ENCODE measurements at regions not wholly inside any gene's neighbourhood (a gene's known extent, or its start where the extent isn't known, plus 50 kb on each side); places are given as distances from the start of the nearest gene placed in this dataset.

DNA sequence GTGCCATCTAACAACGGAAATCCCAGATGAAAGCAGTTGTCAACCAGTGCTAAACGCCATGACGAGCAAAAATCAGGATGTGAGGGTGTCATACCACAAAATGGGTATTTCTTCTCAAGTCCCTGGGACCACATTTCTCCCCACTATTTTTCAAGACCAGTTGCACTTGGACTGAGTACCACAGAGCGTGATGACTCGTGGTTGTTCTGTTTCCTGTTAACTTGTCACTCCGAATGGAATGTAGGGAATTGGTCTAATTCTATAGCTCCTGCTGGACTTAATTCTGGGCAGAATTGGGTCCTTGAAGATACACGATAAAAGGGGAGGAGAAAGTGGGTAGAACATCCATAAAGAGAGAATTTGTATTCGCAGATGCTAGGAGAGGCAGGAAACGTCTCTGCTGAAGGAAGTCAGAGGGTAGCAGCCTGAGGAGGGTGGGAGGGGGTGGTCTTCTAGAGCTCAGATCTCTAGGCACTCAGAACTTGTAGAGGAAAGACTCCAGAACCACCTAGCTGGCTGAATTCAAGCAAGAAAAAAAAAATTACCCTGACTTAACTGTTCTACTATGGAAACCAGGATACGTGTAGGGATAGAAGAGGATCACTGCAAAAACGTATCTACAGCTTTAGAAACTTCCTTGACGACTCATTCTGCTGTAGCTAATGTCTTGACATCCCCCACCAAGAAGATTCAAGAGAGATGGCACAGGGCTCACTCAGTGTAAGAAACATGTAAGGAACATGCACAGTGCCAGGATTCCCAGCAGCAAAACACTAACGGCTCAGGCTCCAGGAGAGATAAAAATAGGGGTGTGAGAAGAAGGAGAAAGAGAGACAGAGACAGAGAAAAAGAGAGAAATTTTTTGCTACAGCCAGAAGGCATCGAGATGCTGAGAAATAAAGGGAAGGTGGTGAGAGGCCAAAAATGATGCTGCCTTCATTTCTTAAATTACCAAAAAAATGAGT lies 494.7 kb downstream of the CD83 start:
- TF ChIP-seq, protein P1, sequence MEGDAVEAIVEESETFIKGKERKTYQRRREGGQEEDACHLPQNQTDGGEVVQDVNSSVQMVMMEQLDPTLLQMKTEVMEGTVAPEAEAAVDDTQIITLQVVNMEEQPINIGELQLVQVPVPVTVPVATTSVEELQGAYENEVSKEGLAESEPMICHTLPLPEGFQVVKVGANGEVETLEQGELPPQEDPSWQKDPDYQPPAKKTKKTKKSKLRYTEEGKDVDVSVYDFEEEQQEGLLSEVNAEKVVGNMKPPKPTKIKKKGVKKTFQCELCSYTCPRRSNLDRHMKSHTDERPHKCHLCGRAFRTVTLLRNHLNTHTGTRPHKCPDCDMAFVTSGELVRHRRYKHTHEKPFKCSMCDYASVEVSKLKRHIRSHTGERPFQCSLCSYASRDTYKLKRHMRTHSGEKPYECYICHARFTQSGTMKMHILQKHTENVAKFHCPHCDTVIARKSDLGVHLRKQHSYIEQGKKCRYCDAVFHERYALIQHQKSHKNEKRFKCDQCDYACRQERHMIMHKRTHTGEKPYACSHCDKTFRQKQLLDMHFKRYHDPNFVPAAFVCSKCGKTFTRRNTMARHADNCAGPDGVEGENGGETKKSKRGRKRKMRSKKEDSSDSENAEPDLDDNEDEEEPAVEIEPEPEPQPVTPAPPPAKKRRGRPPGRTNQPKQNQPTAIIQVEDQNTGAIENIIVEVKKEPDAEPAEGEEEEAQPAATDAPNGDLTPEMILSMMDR (IDR thresholded peaks at IDR 0.05) = no peak
- TF ChIP-seq POLR2A (IDR thresholded peaks at IDR 0.05) = no peak

Data from body of pancreas (tissue), 4 donors.